ENCODE measurements at regions not wholly inside any gene's neighbourhood (a gene's known extent, or its start where the extent isn't known, plus 50 kb on each side); places are given as distances from the start of the nearest gene placed in this dataset.

DNA sequence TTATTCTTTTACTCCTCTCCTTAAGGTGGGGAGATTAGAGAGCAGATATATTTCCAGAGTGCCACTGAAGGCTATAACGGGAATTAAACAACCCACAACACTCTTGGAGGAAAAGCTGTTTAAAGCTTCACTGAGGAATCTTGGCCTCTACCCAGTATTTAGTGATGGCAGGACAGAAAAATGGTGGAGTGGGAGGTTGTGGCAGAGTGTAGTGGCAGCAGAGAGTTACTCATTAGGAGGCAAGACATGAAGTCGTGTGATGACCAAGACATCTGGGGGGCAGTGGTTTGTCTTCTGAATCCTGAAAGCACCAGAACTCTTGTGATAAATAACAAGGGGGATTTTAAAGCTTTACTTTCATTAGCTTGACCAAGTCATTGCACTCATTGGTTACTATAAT is 563.5 kb upstream of the SLITRK5 start:
- Histone ChIP-seq H3K4me3 (ENCODE audit: low read length) (no peak overlapping the region), H3F3A (ENCODE audit: insufficient read depth, low read length) (no peaks in the 10 kb centered on the region), H3K27me3 (replicated peaks; ENCODE audit: insufficient read depth, low read length) (no peaks in the 10 kb centered on the region), H3K36me3 (replicated peaks; ENCODE audit: insufficient read depth, low read length) (no peaks in the 10 kb centered on the region), H3K79me2 (ENCODE audit: low read length) (no peaks in the 10 kb centered on the region), H3K9me3 (replicated peaks; ENCODE audit: insufficient read depth, low read length) (no peaks in the 10 kb centered on the region), H3K9me2 (replicated peaks; ENCODE audit: insufficient read depth, low read length) (no peaks in the 10 kb centered on the region), H3K4me2 (ENCODE audit: low read depth, low read length) (no peak overlapping the region), H2AFZ (ENCODE audit: low read length) (no peak overlapping the region), H3K27ac (ENCODE audit: low read length) (no peak overlapping the region), H4K20me1 (ENCODE audit: insufficient read depth, low read length) (no peaks in the 10 kb centered on the region), H3K9ac (ENCODE audit: low read length) (no peak overlapping the region), H3K4me1 (ENCODE audit: low read length) (no peaks in the 10 kb centered on the region)
- no peak for TF ChIP-seq EZH2 (optimal IDR thresholded peaks at IDR 0.05; ENCODE audit: low read depth, low read length)
- TF ChIP-seq, protein P1, sequence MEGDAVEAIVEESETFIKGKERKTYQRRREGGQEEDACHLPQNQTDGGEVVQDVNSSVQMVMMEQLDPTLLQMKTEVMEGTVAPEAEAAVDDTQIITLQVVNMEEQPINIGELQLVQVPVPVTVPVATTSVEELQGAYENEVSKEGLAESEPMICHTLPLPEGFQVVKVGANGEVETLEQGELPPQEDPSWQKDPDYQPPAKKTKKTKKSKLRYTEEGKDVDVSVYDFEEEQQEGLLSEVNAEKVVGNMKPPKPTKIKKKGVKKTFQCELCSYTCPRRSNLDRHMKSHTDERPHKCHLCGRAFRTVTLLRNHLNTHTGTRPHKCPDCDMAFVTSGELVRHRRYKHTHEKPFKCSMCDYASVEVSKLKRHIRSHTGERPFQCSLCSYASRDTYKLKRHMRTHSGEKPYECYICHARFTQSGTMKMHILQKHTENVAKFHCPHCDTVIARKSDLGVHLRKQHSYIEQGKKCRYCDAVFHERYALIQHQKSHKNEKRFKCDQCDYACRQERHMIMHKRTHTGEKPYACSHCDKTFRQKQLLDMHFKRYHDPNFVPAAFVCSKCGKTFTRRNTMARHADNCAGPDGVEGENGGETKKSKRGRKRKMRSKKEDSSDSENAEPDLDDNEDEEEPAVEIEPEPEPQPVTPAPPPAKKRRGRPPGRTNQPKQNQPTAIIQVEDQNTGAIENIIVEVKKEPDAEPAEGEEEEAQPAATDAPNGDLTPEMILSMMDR (IDR thresholded peaks at IDR 0.05; ENCODE audit: low read length): no peak
- TF ChIP-seq EZH2phosphoT487 (IDR thresholded peaks at IDR 0.05; ENCODE audit: low read length): no peak
- no peak for DNase-seq

DNA sequence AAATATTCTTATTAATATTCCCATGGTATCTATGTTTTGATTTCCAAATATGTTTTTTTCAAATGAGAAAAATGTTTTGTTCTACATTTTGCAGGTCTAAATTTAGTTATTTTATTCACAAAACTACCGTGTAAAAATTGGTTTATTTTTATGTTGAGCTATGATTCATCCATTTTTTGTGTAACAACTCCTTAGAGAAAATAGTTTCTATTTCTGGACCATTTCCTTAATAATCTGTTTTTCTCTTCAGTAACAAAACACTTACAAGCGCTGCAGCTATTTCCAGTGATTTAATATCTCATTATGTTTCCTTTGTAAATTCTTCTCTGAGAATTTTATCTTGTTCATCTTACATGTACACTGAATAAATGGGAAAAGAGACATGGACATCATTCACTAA is 550.7 kb upstream of the SLITRK5 start:
- Histone ChIP-seq H3K9me2 (replicated peaks; ENCODE audit: insufficient read depth, low read length) (no peaks in the 10 kb centered on the region), H3K4me2 (ENCODE audit: low read depth, low read length) (no peak overlapping the region), H2AFZ (ENCODE audit: low read length) (no peak overlapping the region), H3K36me3 (replicated peaks; ENCODE audit: insufficient read depth, low read length) (no peaks in the 10 kb centered on the region), H3F3A (ENCODE audit: insufficient read depth, low read length) (no peaks in the 10 kb centered on the region), H3K27me3 (replicated peaks; ENCODE audit: insufficient read depth, low read length) (no peaks in the 10 kb centered on the region), H4K20me1 (ENCODE audit: insufficient read depth, low read length) (no peaks in the 10 kb centered on the region), H3K4me3 (ENCODE audit: low read length) (no peak overlapping the region), H3K4me1 (ENCODE audit: low read length) (no peaks in the 10 kb centered on the region), H3K9me3 (replicated peaks; ENCODE audit: insufficient read depth, low read length) (no peaks in the 10 kb centered on the region), H3K79me2 (ENCODE audit: low read length) (no peaks in the 10 kb centered on the region), H3K27ac (ENCODE audit: low read length) (no peak overlapping the region), H3K9ac (ENCODE audit: low read length) (no peak overlapping the region)
- no peak for TF ChIP-seq EZH2 (optimal IDR thresholded peaks at IDR 0.05; ENCODE audit: low read depth, low read length)
- no peak for TF ChIP-seq EZH2phosphoT487 (IDR thresholded peaks at IDR 0.05; ENCODE audit: low read length)
- TF ChIP-seq, protein P1 (IDR thresholded peaks at IDR 0.05; ENCODE audit: low read length): no peak
- no peak for DNase-seq

DNA sequence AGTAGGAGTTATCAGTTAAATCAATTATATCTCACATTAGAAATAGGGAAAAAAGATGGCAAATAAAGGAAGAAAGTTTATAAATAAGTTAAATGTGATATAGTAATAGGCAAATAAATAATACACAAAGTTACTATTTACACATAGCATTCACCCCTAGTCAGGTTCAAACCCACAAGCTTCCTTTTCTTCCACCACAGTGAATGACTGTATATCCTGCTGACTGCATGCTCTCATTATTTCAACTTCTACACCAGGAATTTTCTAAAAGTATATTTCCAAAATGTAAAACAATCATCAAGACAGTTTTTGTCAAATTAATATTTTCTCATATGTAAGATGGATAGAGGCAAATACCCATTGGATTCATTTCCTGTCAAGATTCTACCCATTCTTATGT is 548.6 kb upstream of the SLITRK5 start:
- no peaks in the 10 kb centered on the region for H3K4me1 ChIP-seq (ENCODE audit: low read length)
- no peak overlapping the region for H3K9ac ChIP-seq (ENCODE audit: low read length)
- no peak overlapping the region for H3K4me3 ChIP-seq (ENCODE audit: low read length)
- no peaks in the 10 kb centered on the region for H3K9me2 ChIP-seq (replicated peaks; ENCODE audit: insufficient read depth, low read length)
- no peaks in the 10 kb centered on the region for H4K20me1 ChIP-seq (ENCODE audit: insufficient read depth, low read length)
- H3K9me3 ChIP-seq (replicated peaks; ENCODE audit: insufficient read depth, low read length): no peaks in the 10 kb centered on the region
- no peak overlapping the region for H3K27ac ChIP-seq (ENCODE audit: low read length)
- no peak for TF ChIP-seq EZH2phosphoT487 (IDR thresholded peaks at IDR 0.05; ENCODE audit: low read length)
- TF ChIP-seq, protein P1 (IDR thresholded peaks at IDR 0.05; ENCODE audit: low read length): no peak
- no peak for TF ChIP-seq EZH2 (optimal IDR thresholded peaks at IDR 0.05; ENCODE audit: low read depth, low read length)
- H3F3A ChIP-seq (ENCODE audit: insufficient read depth, low read length): no peaks in the 10 kb centered on the region
- no peak for DNase-seq
- H3K79me2 ChIP-seq (ENCODE audit: low read length): no peaks in the 10 kb centered on the region
- H3K27me3 ChIP-seq (replicated peaks; ENCODE audit: insufficient read depth, low read length): no peaks in the 10 kb centered on the region
- no peaks in the 10 kb centered on the region for H3K36me3 ChIP-seq (replicated peaks; ENCODE audit: insufficient read depth, low read length)
- H2AFZ ChIP-seq (ENCODE audit: low read length): no peak overlapping the region
- H3K4me2 ChIP-seq (ENCODE audit: low read depth, low read length): no peak overlapping the region

Data from MM.1S (cell line).